GM19395 (cell line): ENCODE measurements at regions not wholly inside any gene's neighbourhood (a gene's known extent, or its start where the extent isn't known, plus 50 kb on each side); places are given as distances from the start of the nearest gene placed in this dataset.

Source experiments
- ATAC-seq: cut with Tn5 transposase; IDR thresholded peaks from one replicate; pipeline ENCODE4 v1.9.1; 2021; ENCODE audit warnings: mild to moderate bottlenecking, moderate library complexity; ENCODE audit not compliant: unreplicated experiment

DNA sequence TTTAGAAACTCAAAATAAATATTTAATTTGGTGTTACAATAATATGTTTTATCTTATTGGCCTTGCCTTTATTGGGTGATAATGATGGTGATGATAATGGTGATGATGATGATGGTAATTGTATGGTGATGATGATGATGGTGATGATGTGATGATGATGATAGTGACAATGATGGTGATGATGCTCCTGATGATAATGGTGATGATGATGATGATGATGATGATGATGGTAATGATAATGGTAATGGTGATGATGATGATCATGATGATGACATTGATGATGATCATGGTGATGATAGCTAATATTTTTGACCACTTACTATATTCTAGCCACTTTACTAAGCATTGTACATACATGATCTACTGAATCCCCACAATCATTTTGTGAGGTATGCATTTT is 1548.6 kb upstream of the TMEM132C start:
- no peak for ATAC-seq

DNA sequence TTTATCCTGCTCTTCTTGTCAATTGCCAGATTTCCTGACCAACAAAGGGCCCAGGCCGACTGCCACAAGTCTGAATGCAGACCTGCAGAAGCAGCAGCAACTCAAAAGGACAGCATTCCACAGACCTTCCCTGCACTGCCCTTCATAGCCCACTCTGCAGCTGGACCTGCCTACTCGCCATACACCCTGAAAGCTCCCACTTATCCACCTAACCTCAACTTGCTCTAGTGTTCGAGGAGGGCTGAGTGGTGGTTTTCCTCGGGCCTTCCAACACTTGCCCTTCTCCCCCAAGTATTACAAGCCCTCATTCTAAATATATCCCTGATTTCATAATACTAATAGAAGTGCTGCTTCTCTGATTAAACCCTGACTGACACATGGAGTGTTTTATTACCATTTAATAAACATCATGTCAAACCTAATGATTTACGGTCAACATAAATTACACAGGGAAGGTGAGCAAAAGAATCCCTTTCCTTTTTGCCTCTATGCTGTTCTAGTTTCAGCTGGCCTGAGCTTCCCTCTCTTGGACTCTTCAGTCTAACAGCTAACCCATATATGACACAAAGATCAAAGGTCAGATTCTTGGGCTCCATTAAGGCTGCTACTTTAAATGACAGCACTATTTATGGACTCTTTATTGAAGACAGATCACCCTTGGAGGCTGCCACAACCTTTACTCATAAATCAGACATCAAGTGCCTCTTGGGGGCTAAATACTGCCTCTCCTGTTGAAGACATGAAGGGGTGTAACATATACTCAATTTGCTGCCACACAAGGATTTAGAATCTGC is 1546.9 kb upstream of the TMEM132C start:
- no peak for ATAC-seq

DNA sequence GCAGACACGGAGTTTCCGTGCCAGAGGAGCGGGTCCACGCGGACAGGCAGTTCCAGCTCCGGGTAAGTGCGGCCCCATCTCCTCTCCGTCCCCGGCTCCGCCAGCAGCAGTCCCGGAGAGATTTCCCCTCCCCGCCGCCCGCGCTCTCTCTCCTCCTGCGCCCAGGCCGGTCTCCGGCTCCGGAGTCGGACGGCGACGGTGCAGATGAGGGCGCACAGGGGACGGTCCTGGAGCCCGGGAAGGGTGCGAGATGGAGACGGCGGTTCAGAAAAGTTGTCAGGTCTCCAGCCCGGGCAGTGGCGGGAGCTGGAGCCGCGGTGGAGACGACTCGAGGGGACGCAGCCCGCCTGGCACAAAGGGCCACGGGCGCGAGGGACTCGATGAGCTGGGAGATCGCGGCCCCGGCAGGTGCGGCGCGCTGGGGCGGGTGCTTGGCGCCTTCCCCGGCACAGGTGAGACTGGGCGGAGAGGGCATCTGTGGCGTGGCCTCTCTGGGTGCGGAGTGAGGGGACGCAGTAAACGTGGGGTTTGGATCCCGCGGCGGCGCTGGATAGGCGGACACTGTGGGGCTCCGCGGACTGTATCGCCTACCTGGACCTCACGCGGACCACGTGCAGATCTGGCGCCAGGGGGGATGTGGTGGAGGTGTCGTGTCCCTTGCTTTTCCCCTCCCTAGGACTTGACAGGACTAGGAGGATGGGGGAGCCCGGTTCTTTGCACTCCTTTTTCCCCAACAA is 1540.3 kb upstream of the TMEM132C start:
- ATAC-seq = no peak

DNA sequence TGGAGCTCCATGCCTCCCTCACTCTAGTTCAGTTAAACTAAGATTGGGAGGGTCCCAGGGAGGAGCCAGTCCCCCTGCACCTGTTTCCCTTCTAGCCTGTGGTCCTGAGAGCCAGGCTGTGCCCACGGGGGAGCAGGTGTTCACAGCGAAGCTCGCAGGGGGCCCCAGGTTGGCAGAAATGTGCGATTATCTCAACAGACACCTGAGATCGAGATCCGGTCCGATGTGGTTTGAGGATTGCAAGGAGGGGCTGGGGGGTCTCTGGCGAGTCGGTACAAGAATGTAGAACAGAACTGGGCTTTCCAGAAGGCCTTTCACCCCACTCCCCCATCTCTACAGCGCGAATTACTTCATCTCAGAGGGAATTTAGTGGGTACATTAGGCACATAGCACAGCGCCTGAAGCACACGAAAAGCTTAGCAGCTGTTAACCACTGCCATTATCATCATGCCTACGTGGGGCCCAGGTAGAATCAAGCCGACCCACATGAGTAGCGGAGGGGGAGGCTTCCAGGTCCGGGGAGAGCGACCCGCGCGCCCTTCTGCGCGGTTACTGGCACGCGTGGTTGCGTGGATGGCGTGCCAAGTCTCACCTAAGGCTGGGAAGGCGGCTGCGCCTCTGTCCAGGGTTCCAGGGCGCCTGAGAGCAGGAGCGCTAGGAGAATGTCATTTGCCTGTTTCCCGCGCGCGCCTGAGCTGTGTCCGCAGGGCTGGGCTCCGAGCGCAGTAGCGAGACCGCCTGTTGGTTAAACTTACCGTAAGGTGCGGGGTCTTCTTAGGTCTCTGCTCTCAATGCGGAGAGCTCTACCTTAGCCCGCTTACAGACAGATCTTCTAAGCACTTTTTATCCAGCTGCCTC is 1539.5 kb upstream of the TMEM132C start:
- ATAC-seq = no peak

DNA sequence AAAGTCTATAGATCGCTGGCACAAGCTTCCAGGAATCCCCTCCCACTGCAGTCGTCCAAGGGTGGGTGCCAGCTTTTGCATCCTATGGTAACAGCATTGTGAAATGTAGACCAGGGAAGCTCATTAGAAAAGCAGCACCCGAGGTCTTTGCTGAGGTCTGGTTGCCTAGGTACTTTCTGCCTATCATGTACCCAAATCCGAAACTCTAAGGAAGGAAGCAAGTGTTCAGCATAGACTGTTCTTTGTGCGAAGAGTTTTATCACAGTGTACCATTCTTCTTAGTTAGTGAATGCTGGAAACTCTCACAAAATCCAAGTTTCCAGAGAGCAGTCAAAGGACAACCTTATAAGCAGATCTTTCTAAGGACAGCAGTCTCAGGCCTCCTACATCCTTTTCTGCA is 1532.7 kb upstream of the TMEM132C start:
- no peak for ATAC-seq

DNA sequence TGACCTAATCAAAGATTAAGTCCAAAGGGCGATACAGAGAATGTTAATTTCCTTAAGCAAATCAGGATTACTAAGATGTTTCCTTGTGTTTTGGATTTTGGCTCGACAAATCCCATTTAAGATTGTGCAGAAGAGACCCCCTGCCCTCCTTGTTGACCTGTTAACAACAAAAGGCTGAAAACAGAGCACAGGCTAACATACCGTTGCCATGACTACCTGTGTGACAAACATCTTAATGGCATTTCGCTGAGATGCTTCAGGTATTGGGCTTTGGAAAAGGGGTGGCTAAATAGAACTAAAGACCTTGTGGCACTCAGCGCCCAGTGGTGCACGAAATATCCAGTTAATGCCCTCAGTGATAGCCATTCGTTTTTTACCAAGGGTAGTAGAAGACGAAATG is 1532.3 kb upstream of the TMEM132C start:
- ATAC-seq = no peak

DNA sequence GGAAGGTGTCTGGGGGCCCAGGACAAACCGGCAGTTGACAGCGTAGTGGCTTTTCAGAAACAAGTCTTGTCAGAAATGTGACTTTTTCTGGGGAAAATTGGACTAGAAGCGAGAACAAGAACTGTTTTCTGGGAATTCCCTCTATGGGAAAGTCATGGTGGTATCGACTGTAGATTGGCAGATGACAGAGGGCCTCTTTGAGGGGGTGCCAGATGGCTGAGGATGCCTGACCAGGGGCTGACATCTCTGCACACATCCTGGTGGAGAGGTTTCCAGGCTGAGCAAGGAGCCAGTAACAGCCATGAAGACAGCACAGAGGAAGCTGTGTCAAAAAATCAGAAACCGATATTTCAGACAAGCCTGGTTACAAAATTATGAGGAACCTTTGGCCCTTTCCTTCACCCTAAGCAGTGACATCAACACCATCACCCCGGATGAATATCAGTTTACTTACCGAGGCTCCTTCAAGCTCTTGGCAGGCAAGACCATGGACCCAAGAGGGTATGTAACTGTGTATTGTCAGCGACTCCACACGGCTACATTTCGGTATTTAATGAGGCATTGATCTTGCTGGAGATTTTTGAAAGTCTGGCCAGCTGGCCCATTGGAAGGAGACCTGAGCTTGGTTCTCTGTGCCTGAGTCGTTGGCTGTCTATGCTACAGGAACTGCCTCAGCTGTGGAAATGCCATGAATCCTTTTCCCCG is 1525.3 kb upstream of the TMEM132C start:
- no peak for ATAC-seq

DNA sequence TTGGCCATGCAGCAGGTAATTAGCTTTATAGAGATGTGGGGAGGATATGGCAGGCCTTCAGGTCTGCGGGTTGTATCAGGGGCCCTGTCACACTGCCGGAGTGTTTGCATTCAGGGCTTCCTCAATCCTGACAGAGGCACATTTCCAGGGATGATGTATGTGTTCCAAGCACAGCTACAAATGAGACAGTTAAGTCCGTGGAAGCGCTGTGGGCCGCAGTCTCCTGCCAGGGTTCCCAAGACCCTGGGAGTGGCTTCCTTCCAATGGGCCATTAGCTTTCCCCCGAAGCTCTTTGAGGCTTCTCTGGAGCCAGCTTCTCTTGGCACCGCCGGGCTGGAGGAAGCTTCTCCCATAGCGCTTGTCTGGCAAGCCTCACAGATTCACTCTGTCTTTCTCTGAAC is 1524.7 kb upstream of the TMEM132C start:
- no peak for ATAC-seq

DNA sequence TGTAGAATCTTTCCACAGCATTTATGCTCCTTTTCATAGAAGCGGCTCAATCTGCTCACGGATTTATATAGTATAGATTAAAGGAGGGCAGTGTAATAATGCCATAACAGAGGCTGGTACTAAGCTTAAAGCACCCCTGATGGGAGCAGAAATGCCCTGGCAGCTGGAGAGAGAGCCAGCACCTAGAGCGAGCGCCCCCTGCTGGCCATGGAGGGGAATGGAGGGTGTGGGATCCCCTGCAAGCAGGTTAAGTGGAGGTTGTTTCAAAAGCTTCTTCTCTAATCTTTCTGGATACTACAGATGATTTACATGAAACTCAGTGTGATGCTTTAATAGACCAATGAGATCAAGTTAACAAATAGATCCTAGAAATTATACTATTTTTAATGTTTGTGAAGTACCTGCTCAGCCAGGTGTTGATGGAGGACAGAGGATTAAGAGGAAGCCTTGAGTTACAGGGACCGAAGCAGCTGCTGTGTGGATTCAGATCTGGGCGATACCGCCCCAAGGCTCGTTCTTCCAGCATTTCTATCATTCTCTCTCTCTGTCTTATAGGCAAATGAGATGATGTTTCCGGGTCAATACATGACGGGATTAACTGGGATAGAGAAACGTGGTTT is 1519.3 kb upstream of the TMEM132C start:
- ATAC-seq = peak; percentile 62

DNA sequence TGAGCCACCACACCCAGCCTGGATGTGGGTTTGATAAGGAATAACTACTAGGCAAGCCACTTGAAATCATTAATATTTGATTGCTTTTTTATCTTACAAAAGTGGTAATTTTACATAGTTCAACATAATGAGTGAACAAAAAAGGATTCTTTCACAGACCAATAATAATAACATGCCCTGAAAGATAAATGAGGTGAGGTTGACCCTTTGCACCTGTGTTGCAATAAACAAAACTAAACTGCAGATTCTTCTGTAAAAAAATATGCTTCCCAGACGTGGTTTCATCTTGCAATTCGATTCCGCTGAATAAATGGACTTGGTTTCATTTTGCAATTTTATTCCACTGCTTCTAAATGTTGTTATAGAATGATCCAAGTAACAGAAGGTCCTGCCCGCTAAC is 1514.9 kb upstream of the TMEM132C start:
- ATAC-seq = no peak

GRCh38 chr12:126757326-126757725 is 1509.6 kb upstream of the TMEM132C start:
- ATAC-seq = no peak

- no peak for ATAC-seq
These were observed 1506.9 kb upstream of the TMEM132C start for GRCh38 chr12:126760092-126760491.

GRCh38 chr12:126761420-126761819 is 1505.5 kb upstream of the TMEM132C start:
- no peak for ATAC-seq

DNA sequence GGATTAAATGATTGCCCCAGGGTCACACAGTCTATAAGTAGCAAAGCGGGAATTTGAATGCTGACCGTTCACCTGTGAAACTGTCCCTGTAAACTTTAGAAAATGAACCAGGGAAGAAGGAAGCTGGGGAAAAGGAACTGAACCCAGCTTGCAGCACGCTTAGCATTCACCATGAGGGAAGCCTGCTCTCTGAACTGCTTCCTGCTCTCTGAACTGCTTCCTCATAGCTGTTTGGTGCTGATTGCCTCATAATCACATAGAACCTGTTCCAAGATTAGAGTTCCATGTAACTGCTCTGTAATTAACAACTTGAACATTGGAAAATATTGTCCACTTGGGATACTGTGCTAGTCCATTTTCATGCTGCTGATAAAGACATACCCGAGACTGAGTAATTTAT is 1504.8 kb upstream of the TMEM132C start:
- ATAC-seq = no peak

- ATAC-seq = no peak
These were observed 1503.6 kb upstream of the TMEM132C start for GRCh38 chr12:126763359-126763758.

- ATAC-seq = no peak
These were observed 1499.6 kb upstream of the TMEM132C start for GRCh38 chr12:126767334-126767733.

- ATAC-seq = no peak
These were observed 1498.5 kb upstream of the TMEM132C start for GRCh38 chr12:126768517-126768916.

GRCh38 chr12:126770188-126770587 is 1496.8 kb upstream of the TMEM132C start:
- no peak for ATAC-seq

DNA sequence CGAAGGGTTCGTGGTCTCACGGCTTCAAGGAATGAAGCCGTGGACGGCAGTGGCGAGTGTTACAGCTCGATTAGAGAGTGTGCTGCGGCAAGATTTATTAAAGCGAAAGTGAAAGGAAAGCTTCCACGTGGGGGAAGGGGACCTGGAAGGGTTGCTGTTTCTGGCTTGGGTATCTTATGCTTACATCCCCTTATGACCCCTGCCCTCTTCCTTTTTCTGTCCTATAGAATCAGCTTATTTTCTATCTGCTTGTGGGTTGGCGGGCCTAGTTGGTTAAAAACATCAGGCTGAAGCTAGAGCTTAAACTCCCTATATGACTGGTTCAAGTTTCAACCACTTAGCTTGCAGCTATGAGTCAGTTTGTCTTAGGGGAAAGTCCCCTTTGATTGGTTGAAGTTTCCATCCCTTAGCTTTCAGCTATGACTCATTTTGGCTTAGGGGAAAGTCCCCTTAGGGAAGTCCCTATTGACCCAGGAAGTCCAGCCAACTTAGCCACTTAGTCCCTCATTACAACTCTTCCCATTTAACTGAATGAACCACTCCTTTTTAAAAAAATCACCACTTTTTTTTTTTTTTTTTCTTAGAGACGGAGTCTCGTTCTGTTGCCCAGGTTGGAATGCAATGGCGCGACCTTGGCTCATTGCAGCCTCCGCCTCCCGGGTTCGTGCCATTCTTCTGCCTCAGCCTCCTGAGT is 1494.7 kb upstream of the TMEM132C start:
- peak; percentile 88 for ATAC-seq

- ATAC-seq = no peak
These were observed 1494.0 kb upstream of the TMEM132C start for GRCh38 chr12:126773012-126773411.
